ENCODE measurements at regions not wholly inside any gene's neighbourhood (a gene's known extent, or its start where the extent isn't known, plus 50 kb on each side); places are given as distances from the start of the nearest gene placed in this dataset.

DNA sequence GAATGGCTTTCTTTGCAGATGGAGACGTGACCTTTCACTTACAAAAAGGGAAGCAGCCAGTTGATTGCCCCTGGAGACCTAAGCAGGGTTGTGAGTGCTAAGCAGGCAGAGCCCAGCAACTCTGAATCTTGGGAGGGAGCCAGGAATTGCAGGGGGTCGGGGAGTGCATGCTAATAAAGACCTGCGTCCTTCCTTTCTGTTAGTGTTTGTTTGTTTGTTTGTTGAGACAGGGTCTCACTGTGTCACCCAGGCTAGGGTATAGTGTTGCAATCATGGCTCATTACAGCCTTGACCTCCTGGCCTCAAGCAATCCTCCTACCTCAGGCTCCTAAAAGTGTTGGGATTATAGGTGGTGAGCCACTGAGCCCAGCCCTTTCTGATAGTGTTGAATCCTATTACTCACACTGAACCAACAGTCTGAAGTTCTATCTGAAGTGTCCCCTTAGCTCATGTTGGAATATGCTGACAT, 137.4 kb downstream of the CEP135 start:
- no peak for DNase-seq (ENCODE audit: low spot score)

DNA sequence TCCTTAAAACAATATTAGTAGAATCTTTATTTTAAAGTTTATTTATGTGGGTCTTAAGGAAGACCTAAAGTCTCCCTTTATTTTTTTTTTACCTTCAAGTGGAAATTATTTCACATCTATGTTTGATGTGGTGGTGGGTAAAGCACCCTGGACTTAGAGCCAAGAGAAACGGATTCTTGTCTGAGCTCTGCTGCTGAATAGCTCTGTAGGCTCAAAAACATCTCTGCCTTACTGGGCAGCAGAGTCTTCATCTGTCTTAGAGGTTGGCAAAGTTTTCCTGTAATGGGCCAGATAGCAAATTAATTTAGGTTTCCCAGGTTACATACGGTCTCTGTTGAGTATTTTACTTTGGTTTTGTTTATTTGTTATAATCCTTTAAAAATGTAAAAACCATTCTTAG, 136.5 kb downstream of the CEP135 start:
- no peak for DNase-seq (ENCODE audit: low spot score)

DNA sequence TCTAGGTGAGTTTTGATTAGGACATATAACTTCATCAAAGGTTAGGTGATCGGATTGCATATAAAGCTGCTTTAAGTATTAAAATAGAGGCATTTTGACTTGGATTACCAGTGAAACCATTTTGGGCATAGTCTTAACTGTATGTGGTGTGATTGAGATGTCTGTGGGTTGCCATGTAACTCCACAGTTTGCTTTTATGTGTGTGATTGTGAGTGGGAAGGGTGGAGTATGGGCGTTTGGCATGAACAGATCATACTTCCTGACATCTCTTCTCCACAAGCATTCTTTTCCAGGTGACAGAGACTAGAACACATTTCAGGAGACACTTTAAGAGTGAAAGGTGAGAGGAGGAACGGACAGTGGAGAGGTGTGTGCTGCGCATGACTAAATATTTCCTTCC, 136.1 kb downstream of the CEP135 start:
- no peak for DNase-seq (ENCODE audit: low spot score)
